ENCODE measurements at regions not wholly inside any gene's neighbourhood (a gene's known extent, or its start where the extent isn't known, plus 50 kb on each side); places are given as distances from the start of the nearest gene placed in this dataset.

- Histone ChIP-seq H3K27me3 (ENCODE audit: insufficient read depth, insufficient read length) (no peaks in the 10 kb centered on the region), H3K9ac (ENCODE audit: insufficient read length, low read depth) (no peak overlapping the region), H3K4me1 (ENCODE audit: insufficient read depth, insufficient read length) (peaks cover 3% of the 10 kb centered on the region), H3K9me3 (ENCODE audit: insufficient read depth, low read length) (no peaks in the 10 kb centered on the region), H3K4me3 (ENCODE audit: insufficient read length, low read depth) (no peak overlapping the region), H3K36me3 (ENCODE audit: insufficient read depth, insufficient read length, low read length) (no peaks in the 10 kb centered on the region)
- no peak for DNase-seq (ENCODE audit: low read depth, low spot score)
- no peak for TF ChIP-seq YY1 (IDR thresholded peaks at IDR 0.05; ENCODE audit: insufficient read depth, insufficient read length)
- no peak for TF ChIP-seq ZNF274 (IDR thresholded peaks at IDR 0.05; ENCODE audit: low read depth, low read length)
- TF ChIP-seq SUZ12 (IDR thresholded peaks at IDR 0.05; ENCODE audit: extremely low read depth, insufficient read depth, insufficient read length), result no peak
These were observed 63.1 kb upstream of the RANBP6 start for GRCh38 chr9:6078382-6079105.

DNA sequence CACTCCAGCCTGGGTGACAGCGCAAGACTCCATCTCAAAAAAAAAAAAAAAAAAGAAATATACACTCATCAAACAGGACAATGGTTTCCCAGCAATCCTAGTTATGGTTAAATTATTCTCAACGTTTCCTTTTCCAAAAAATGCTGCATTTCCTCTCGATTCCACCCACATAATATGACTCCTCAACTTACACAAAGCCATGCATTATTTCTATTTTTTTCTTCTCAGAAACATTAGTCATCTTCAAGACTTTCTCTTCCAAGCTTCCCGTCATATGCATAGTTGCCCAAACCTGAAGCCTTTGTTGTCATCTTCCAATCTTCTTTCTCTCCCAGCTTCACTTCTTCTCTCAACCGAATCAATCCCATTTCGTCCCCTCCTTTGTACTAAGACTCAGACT, 61.4 kb upstream of the RANBP6 start:
- TF ChIP-seq YY1 (IDR thresholded peaks at IDR 0.05; ENCODE audit: insufficient read depth, insufficient read length) (no peak), ZNF274 (IDR thresholded peaks at IDR 0.05; ENCODE audit: low read depth, low read length) (no peak), SUZ12 (IDR thresholded peaks at IDR 0.05; ENCODE audit: extremely low read depth, insufficient read depth, insufficient read length) (no peak)
- Histone ChIP-seq H3K4me3 (ENCODE audit: insufficient read length, low read depth) (no peak overlapping the region), H3K36me3 (ENCODE audit: insufficient read depth, insufficient read length, low read length) (no peaks in the 10 kb centered on the region), H3K4me1 (ENCODE audit: insufficient read depth, insufficient read length) (peaks cover 3% of the 10 kb centered on the region), H3K9ac (ENCODE audit: insufficient read length, low read depth) (no peak overlapping the region), H3K27me3 (ENCODE audit: insufficient read depth, insufficient read length) (no peaks in the 10 kb centered on the region), H3K9me3 (ENCODE audit: insufficient read depth, low read length) (no peaks in the 10 kb centered on the region)
- no peak for DNase-seq (ENCODE audit: low read depth, low spot score)

GRCh38 chr9:6073731-6074130, 58.3 kb upstream of the RANBP6 start:
- Histone ChIP-seq H3K4me1 (ENCODE audit: insufficient read depth, insufficient read length) (no peaks in the 10 kb centered on the region), H3K36me3 (ENCODE audit: insufficient read depth, insufficient read length, low read length) (no peaks in the 10 kb centered on the region), H3K27me3 (ENCODE audit: insufficient read depth, insufficient read length) (no peaks in the 10 kb centered on the region), H3K4me3 (ENCODE audit: insufficient read length, low read depth) (no peak overlapping the region), H3K9me3 (ENCODE audit: insufficient read depth, low read length) (0 out of 2 replicates have a peak, but pooled peaks cover 7% of the 10 kb centered on the region), H3K9ac (ENCODE audit: insufficient read length, low read depth) (no peak overlapping the region)
- DNase-seq (ENCODE audit: low read depth, low spot score), result no peak
- TF ChIP-seq YY1 (IDR thresholded peaks at IDR 0.05; ENCODE audit: insufficient read depth, insufficient read length), result no peak
- TF ChIP-seq SUZ12 (IDR thresholded peaks at IDR 0.05; ENCODE audit: extremely low read depth, insufficient read depth, insufficient read length), result no peak
- TF ChIP-seq ZNF274 (IDR thresholded peaks at IDR 0.05; ENCODE audit: low read depth, low read length), result no peak

DNA sequence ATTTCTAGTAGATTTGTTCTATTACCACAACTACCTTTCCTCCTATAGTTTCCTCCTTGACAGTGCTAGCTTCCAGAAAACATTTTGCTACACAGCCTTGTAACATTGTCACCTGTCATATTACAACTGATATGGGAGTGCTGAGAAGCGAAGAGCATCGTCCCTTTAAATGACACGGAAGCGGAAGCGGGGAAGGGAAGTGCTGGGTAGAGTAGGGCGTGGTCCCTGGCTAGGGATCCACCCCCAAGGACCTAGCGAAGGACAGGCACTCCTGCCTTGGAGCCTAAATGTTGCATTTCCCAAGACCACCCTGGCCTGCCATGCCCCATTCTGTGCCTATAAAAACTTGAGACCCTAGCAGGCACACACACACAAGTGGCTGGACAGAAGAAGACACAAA, 57.4 kb upstream of the RANBP6 start:
- H3K27me3 ChIP-seq (ENCODE audit: insufficient read depth, insufficient read length), result no peaks in the 10 kb centered on the region
- H3K9me3 ChIP-seq (ENCODE audit: insufficient read depth, low read length), result 0 out of 2 replicates have a peak, but pooled peaks cover 7% of the 10 kb centered on the region
- TF ChIP-seq YY1 (IDR thresholded peaks at IDR 0.05; ENCODE audit: insufficient read depth, insufficient read length) (no peak), ZNF274 (IDR thresholded peaks at IDR 0.05; ENCODE audit: low read depth, low read length) (no peak), SUZ12 (IDR thresholded peaks at IDR 0.05; ENCODE audit: extremely low read depth, insufficient read depth, insufficient read length) (no peak)
- H3K4me3 ChIP-seq (ENCODE audit: insufficient read length, low read depth), result no peak overlapping the region
- no peaks in the 10 kb centered on the region for H3K4me1 ChIP-seq (ENCODE audit: insufficient read depth, insufficient read length)
- no peak overlapping the region for H3K9ac ChIP-seq (ENCODE audit: insufficient read length, low read depth)
- DNase-seq (ENCODE audit: low read depth, low spot score), result no peak
- no peaks in the 10 kb centered on the region for H3K36me3 ChIP-seq (ENCODE audit: insufficient read depth, insufficient read length, low read length)

DNA sequence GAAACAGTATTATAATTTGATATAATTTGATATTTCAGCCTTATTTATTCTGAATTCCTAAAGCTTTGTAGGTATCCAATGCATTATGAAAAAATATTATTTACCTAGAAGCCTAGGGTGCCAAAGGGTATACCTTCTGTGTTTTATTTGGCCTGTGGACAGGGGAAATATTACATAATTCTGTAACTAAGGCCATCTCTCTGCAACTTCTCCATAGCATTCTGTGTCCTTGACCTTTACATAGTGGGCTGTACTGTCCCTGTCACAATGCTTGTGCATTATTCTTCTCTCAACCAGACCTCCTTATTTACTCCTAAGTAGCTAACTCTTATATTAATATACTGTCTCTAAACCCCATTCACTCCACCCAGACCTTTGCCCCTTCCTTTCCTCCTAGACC, 57.0 kb upstream of the RANBP6 start:
- no peak for DNase-seq (ENCODE audit: low read depth, low spot score)
- no peak overlapping the region for H3K9ac ChIP-seq (ENCODE audit: insufficient read length, low read depth)
- no peak for TF ChIP-seq SUZ12 (IDR thresholded peaks at IDR 0.05; ENCODE audit: extremely low read depth, insufficient read depth, insufficient read length)
- no peak for TF ChIP-seq YY1 (IDR thresholded peaks at IDR 0.05; ENCODE audit: insufficient read depth, insufficient read length)
- no peak for TF ChIP-seq ZNF274 (IDR thresholded peaks at IDR 0.05; ENCODE audit: low read depth, low read length)
- H3K9me3 ChIP-seq (ENCODE audit: insufficient read depth, low read length), result 0 out of 2 replicates have a peak, but pooled peaks cover 7% of the 10 kb centered on the region
- no peaks in the 10 kb centered on the region for H3K27me3 ChIP-seq (ENCODE audit: insufficient read depth, insufficient read length)
- H3K4me1 ChIP-seq (ENCODE audit: insufficient read depth, insufficient read length), result no peaks in the 10 kb centered on the region
- no peaks in the 10 kb centered on the region for H3K36me3 ChIP-seq (ENCODE audit: insufficient read depth, insufficient read length, low read length)
- H3K4me3 ChIP-seq (ENCODE audit: insufficient read length, low read depth), result no peak overlapping the region

DNA sequence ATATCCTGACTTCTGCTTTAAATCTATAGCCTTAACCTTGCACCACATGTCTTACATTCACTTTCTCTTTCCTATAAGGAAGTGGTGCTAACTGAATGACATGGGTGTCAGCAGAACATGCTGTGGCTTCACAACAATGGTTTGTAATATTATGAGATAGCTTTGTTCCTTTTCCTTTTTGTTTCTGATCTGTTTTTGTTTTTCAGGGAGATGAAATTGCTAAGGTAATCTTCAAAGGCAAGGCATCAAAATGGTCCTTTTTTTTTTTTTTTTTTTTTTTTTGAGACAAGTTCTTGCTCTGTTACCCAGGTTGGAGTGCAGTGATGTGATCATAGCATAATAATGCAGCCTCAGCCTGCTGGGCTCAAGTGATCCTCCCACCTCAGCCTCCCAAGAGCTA, 53.6 kb upstream of the RANBP6 start:
- H3K9ac ChIP-seq (ENCODE audit: insufficient read length, low read depth), result no peak overlapping the region
- DNase-seq (ENCODE audit: low read depth, low spot score), result no peak
- TF ChIP-seq ZNF274 (IDR thresholded peaks at IDR 0.05; ENCODE audit: low read depth, low read length) (no peak), YY1 (IDR thresholded peaks at IDR 0.05; ENCODE audit: insufficient read depth, insufficient read length) (no peak), SUZ12 (IDR thresholded peaks at IDR 0.05; ENCODE audit: extremely low read depth, insufficient read depth, insufficient read length) (no peak)
- no peak overlapping the region for H3K4me3 ChIP-seq (ENCODE audit: insufficient read length, low read depth)
- no peaks in the 10 kb centered on the region for H3K27me3 ChIP-seq (ENCODE audit: insufficient read depth, insufficient read length)
- no peaks in the 10 kb centered on the region for H3K36me3 ChIP-seq (ENCODE audit: insufficient read depth, insufficient read length, low read length)
- H3K4me1 ChIP-seq (ENCODE audit: insufficient read depth, insufficient read length), result no peaks in the 10 kb centered on the region
- H3K9me3 ChIP-seq (ENCODE audit: insufficient read depth, low read length), result peaks cover 14% of the 10 kb centered on the region; the same call in 1 of the 2 replicates

- H3K9me3 ChIP-seq (ENCODE audit: insufficient read depth, low read length), result peaks cover 29% of the 10 kb centered on the region
- no peaks in the 10 kb centered on the region for H3K27me3 ChIP-seq (ENCODE audit: insufficient read depth, insufficient read length)
- DNase-seq (ENCODE audit: low read depth, low spot score), result no peak
- no peaks in the 10 kb centered on the region for H3K4me1 ChIP-seq (ENCODE audit: insufficient read depth, insufficient read length)
- H3K36me3 ChIP-seq (ENCODE audit: insufficient read depth, insufficient read length, low read length), result no peaks in the 10 kb centered on the region
- TF ChIP-seq SUZ12 (IDR thresholded peaks at IDR 0.05; ENCODE audit: extremely low read depth, insufficient read depth, insufficient read length) (no peak), YY1 (IDR thresholded peaks at IDR 0.05; ENCODE audit: insufficient read depth, insufficient read length) (no peak), ZNF274 (IDR thresholded peaks at IDR 0.05; ENCODE audit: low read depth, low read length) (no peak)
- H3K4me3 ChIP-seq (ENCODE audit: insufficient read length, low read depth), result no peak overlapping the region
- no peak overlapping the region for H3K9ac ChIP-seq (ENCODE audit: insufficient read length, low read depth)
These were observed 52.0 kb upstream of the RANBP6 start for GRCh38 chr9:6067426-6067825.

All from NT2/D1 (cell line).